ENCODE measurements at regions not wholly inside any gene's neighbourhood (a gene's known extent, or its start where the extent isn't known, plus 50 kb on each side); places are given as distances from the start of the nearest gene placed in this dataset.

GRCh38 chr10:78449554-78449953, 415.9 kb downstream of the RPS24 start:
- WGBS, 2 donors = 87 to 93% methylated on average over 4 of the region's 4 CpGs
- DNase-seq (no peak), ATAC-seq (ENCODE audit: low FRiP score in 2 of 2) (no peak)
- no peak overlapping the region for H3K27ac ChIP-seq
- no peaks in the 10 kb centered on the region for H3K4me1 ChIP-seq
- no peaks in the 10 kb centered on the region for H3K36me3 ChIP-seq
- H3K4me3 ChIP-seq = no peak overlapping the region
- H3K27me3 ChIP-seq = no peaks in the 10 kb centered on the region
- no peaks in the 10 kb centered on the region for H3K9me3 ChIP-seq
- TF ChIP-seq, protein P1, sequence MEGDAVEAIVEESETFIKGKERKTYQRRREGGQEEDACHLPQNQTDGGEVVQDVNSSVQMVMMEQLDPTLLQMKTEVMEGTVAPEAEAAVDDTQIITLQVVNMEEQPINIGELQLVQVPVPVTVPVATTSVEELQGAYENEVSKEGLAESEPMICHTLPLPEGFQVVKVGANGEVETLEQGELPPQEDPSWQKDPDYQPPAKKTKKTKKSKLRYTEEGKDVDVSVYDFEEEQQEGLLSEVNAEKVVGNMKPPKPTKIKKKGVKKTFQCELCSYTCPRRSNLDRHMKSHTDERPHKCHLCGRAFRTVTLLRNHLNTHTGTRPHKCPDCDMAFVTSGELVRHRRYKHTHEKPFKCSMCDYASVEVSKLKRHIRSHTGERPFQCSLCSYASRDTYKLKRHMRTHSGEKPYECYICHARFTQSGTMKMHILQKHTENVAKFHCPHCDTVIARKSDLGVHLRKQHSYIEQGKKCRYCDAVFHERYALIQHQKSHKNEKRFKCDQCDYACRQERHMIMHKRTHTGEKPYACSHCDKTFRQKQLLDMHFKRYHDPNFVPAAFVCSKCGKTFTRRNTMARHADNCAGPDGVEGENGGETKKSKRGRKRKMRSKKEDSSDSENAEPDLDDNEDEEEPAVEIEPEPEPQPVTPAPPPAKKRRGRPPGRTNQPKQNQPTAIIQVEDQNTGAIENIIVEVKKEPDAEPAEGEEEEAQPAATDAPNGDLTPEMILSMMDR (IDR thresholded peaks at IDR 0.05) = no peak
- TF ChIP-seq POLR2A (IDR thresholded peaks at IDR 0.05) (no peak), POLR2AphosphoS5 (IDR thresholded peaks at IDR 0.05) (no peak), EP300 (IDR thresholded peaks at IDR 0.05) (no peak)

- Histone ChIP-seq H3K27ac (no peak overlapping the region), H3K27me3 (no peaks in the 10 kb centered on the region), H3K4me1 (no peaks in the 10 kb centered on the region), H3K36me3 (no peaks in the 10 kb centered on the region), H3K4me3 (no peak overlapping the region), H3K9me3 (no peaks in the 10 kb centered on the region)
- ATAC-seq (ENCODE audit: low FRiP score in 2 of 2) (no peak), DNase-seq (no peak)
- WGBS, 2 donors = 84% methylated on average over 3 of the region's 3 CpGs
- no peak for TF ChIP-seq EP300 (IDR thresholded peaks at IDR 0.05)
- TF ChIP-seq, protein P1 (IDR thresholded peaks at IDR 0.05) = no peak
- no peak for TF ChIP-seq POLR2AphosphoS5 (IDR thresholded peaks at IDR 0.05)
- TF ChIP-seq POLR2A (IDR thresholded peaks at IDR 0.05) = no peak
Measured at GRCh38 chr10:78450239-78450638, 416.6 kb downstream of the RPS24 start.

GRCh38 chr10:78450807-78451485, 417.3 kb downstream of the RPS24 start:
- no peak for DNase-seq
- TF ChIP-seq POLR2AphosphoS5 (IDR thresholded peaks at IDR 0.05) (no peak), EP300 (IDR thresholded peaks at IDR 0.05) (no peak), POLR2A (IDR thresholded peaks at IDR 0.05) (no peak)
- TF ChIP-seq, protein P1 (IDR thresholded peaks at IDR 0.05) = no peak
- no peak overlapping the region for H3K27ac ChIP-seq
- no peaks in the 10 kb centered on the region for H3K36me3 ChIP-seq
- no peak for ATAC-seq (ENCODE audit: low FRiP score in 2 of 2)
- H3K4me3 ChIP-seq = no peak overlapping the region
- H3K9me3 ChIP-seq = no peaks in the 10 kb centered on the region
- H3K4me1 ChIP-seq = no peaks in the 10 kb centered on the region
- no peaks in the 10 kb centered on the region for H3K27me3 ChIP-seq
- WGBS, 2 donors = 81% methylated on average over 6 of the region's 6 CpGs

- DNase-seq (no peak), ATAC-seq (ENCODE audit: low FRiP score in 2 of 2) (no peak)
- Histone ChIP-seq H3K4me3 (no peak overlapping the region), H3K36me3 (no peaks in the 10 kb centered on the region), H3K27ac (no peak overlapping the region), H3K9me3 (no peaks in the 10 kb centered on the region), H3K4me1 (no peaks in the 10 kb centered on the region), H3K27me3 (no peaks in the 10 kb centered on the region)
- TF ChIP-seq POLR2AphosphoS5 (IDR thresholded peaks at IDR 0.05) = no peak
- TF ChIP-seq EP300 (IDR thresholded peaks at IDR 0.05) = no peak
- TF ChIP-seq, protein P1 (IDR thresholded peaks at IDR 0.05) = no peak
- TF ChIP-seq POLR2A (IDR thresholded peaks at IDR 0.05) = no peak
- 80 to 81% methylated on average over 5 to 10 of the region's 10 CpGs for WGBS, 2 donors
Measured at GRCh38 chr10:78451592-78451991, 417.9 kb downstream of the RPS24 start.

DNA sequence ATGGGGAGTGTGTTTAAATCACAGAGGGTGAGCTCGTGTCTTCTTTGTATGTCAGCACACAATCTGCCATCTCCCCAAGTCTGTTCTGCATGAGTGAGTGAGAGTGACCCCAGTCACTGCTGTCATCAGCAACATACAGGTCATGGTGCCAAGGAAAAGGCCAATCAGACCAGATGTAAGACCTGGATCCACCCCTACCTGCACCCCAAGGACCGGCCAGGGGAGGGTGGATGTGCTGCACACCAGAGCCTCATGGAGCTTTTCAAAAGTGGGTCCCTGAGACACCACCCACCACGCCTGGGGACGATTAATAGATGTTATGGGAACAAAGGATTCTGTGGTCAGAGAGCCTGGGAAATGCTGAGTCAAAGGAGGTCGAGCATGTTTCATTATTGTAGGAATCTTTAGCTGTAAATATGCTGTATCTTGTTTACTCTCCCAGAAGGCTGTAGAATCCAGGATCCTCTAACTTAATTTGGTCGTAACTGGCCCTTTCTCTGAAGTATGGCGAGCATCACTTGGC, 420.5 kb downstream of the RPS24 start:
- WGBS, 2 donors = 79 to 82% methylated on average over 7 of the region's 7 CpGs
- ATAC-seq (ENCODE audit: low FRiP score in 2 of 2) = no peak
- no peak for DNase-seq

More for the DNA sequence above, 420.5 kb downstream of the RPS24 start:
- TF ChIP-seq EP300 (IDR thresholded peaks at IDR 0.05) = no peak
- TF ChIP-seq POLR2A (IDR thresholded peaks at IDR 0.05) = no peak
- no peak for TF ChIP-seq POLR2AphosphoS5 (IDR thresholded peaks at IDR 0.05)
- TF ChIP-seq, protein P1 (IDR thresholded peaks at IDR 0.05) = no peak
- Histone ChIP-seq H3K4me1 (peaks cover 0 to 8% (median 0%) of the 10 kb centered on the region in 4 donors), H3K4me3 (no peak overlapping the region), H3K9me3 (no peaks in the 10 kb centered on the region), H3K27me3 (no peaks in the 10 kb centered on the region), H3K27ac (no peak overlapping the region), H3K36me3 (no peaks in the 10 kb centered on the region)
